ENCODE measurements at regions not wholly inside any gene's neighbourhood (a gene's known extent, or its start where the extent isn't known, plus 50 kb on each side); places are given as distances from the start of the nearest gene placed in this dataset.

- no peaks in the 10 kb centered on the region for H3K36me3 ChIP-seq (ENCODE audit: control insufficient read depth, insufficient read depth, low read length)
- no peak for DNase-seq
- H3K4me3 ChIP-seq (ENCODE audit: low read length): no peak overlapping the region
- WGBS (ENCODE audit: insufficient coverage, low lambda C conversion rate): no CpG with 5 or more reads among the region's 1 CpG
- H3K4me1 ChIP-seq (ENCODE audit: control insufficient read depth, insufficient read depth, low read length): no peaks in the 10 kb centered on the region
- no peak overlapping the region for H3K27ac ChIP-seq (ENCODE audit: low read length)
- no peaks in the 10 kb centered on the region for H3K27me3 ChIP-seq (ENCODE audit: control insufficient read depth, insufficient read depth, low read length)
- H3K9me3 ChIP-seq (ENCODE audit: control insufficient read depth, low read depth, low read length): no peaks in the 10 kb centered on the region
Observed at GRCh38 chr4:136032391-136032790, 1499.9 kb downstream of the PCDH18 start.

DNA sequence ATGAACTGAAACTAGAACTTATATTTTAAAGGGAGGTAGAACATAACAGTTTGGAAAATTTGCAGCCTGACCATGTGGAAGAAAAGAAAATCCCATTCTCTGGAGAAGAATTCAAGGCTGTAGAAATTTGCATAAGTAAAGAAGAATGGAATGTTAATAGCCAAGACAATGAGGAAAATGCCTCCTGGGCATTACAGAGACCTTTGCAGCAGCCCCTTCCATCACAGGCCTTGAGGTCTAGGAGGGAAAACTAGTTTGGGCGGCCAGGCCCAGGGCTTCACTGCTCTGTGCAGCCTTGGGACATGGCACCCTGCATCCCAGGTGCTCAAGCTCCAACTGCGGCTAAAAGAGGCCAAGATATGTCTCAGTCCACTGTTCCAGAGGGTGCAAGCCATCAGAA is 1506.8 kb downstream of the PCDH18 start:
- no peaks in the 10 kb centered on the region for H3K27me3 ChIP-seq (ENCODE audit: control insufficient read depth, insufficient read depth, low read length)
- H3K36me3 ChIP-seq (ENCODE audit: control insufficient read depth, insufficient read depth, low read length): no peaks in the 10 kb centered on the region
- H3K4me1 ChIP-seq (ENCODE audit: control insufficient read depth, insufficient read depth, low read length): no peaks in the 10 kb centered on the region
- H3K9me3 ChIP-seq (ENCODE audit: control insufficient read depth, low read depth, low read length): no peaks in the 10 kb centered on the region
- no peak overlapping the region for H3K4me3 ChIP-seq (ENCODE audit: low read length)
- H3K27ac ChIP-seq (ENCODE audit: low read length): no peak overlapping the region
- DNase-seq: no peak
- WGBS (ENCODE audit: insufficient coverage, low lambda C conversion rate): no CpG with 5 or more reads among the region's 2 CpGs

GRCh38 chr4:136017556-136017955 is 1514.7 kb downstream of the PCDH18 start:
- Histone ChIP-seq H3K4me1 (ENCODE audit: control insufficient read depth, insufficient read depth, low read length) (no peaks in the 10 kb centered on the region), H3K27me3 (ENCODE audit: control insufficient read depth, insufficient read depth, low read length) (no peaks in the 10 kb centered on the region), H3K9me3 (ENCODE audit: control insufficient read depth, low read depth, low read length) (no peaks in the 10 kb centered on the region), H3K4me3 (ENCODE audit: low read length) (no peak overlapping the region), H3K36me3 (ENCODE audit: control insufficient read depth, insufficient read depth, low read length) (no peaks in the 10 kb centered on the region), H3K27ac (ENCODE audit: low read length) (no peak overlapping the region)
- no peak for DNase-seq

DNA sequence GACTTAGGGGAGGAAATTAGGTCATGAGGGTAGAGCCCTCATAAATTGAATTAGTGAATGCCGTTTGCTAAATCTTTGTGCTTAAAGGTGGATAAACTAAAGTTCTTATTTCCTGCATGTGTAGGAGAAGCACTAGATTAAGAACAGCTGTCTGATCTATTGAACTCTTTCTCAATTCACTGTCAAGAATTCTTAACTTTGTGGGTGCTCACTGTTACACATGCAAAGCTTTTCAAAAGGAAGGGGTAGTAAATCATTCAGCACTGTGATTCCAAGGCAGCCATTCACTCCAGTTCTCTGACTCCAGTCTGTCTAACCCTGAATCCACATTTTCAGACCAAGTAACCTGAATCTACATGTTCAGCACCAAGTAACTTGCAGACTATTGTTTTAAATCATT is 1520.1 kb downstream of the PCDH18 start:
- Histone ChIP-seq H3K9me3 (ENCODE audit: control insufficient read depth, low read depth, low read length) (peaks cover 5% of the 10 kb centered on the region), H3K36me3 (ENCODE audit: control insufficient read depth, insufficient read depth, low read length) (no peaks in the 10 kb centered on the region), H3K27me3 (ENCODE audit: control insufficient read depth, insufficient read depth, low read length) (no peaks in the 10 kb centered on the region), H3K4me3 (ENCODE audit: low read length) (no peak overlapping the region), H3K27ac (ENCODE audit: low read length) (no peak overlapping the region), H3K4me1 (ENCODE audit: control insufficient read depth, insufficient read depth, low read length) (no peaks in the 10 kb centered on the region)
- WGBS (ENCODE audit: insufficient coverage, low lambda C conversion rate): no CpG with 5 or more reads among the region's 1 CpG
- no peak for DNase-seq

DNA sequence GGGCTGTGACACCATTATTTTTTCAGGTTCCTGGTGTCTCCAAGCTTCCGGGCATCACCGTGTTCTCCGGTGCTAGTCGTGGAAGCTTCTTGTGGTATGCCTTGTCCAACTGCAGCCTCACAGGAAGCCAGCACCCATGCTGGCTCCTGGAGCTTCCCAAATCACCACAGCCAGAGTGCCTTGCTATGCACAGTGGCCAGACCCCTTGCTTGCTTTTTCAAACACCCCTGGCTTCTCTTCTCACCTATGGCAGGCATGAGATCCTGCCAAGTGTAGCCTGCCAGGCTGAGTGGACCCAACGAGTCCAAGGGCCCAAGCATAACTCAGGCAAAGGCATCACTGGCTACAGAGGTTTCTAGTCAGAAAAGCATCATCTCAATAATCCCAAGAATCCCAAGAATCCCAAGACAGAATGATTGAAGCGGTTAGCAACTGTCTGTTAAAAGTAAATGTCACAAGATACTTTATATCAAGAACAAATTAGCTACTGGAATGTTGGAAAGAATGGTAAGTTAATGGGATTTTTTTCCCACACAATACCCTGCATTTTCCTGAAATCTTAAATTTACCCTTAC is 1522.9 kb downstream of the PCDH18 start:
- no peaks in the 10 kb centered on the region for H3K4me1 ChIP-seq (ENCODE audit: control insufficient read depth, insufficient read depth, low read length)
- peaks cover 5% of the 10 kb centered on the region for H3K9me3 ChIP-seq (ENCODE audit: control insufficient read depth, low read depth, low read length)
- no peaks in the 10 kb centered on the region for H3K36me3 ChIP-seq (ENCODE audit: control insufficient read depth, insufficient read depth, low read length)
- DNase-seq: no peak
- H3K4me3 ChIP-seq (ENCODE audit: low read length): no peak overlapping the region
- no CpG with 5 or more reads among the region's 6 CpGs for WGBS (ENCODE audit: insufficient coverage, low lambda C conversion rate)
- no peaks in the 10 kb centered on the region for H3K27me3 ChIP-seq (ENCODE audit: control insufficient read depth, insufficient read depth, low read length)
- H3K27ac ChIP-seq (ENCODE audit: low read length): no peak overlapping the region

GRCh38 chr4:136007991-136008390 is 1524.3 kb downstream of the PCDH18 start:
- Histone ChIP-seq H3K9me3 (ENCODE audit: control insufficient read depth, low read depth, low read length) (peaks cover 5% of the 10 kb centered on the region), H3K4me1 (ENCODE audit: control insufficient read depth, insufficient read depth, low read length) (no peaks in the 10 kb centered on the region), H3K27ac (ENCODE audit: low read length) (no peak overlapping the region), H3K36me3 (ENCODE audit: control insufficient read depth, insufficient read depth, low read length) (no peaks in the 10 kb centered on the region), H3K4me3 (ENCODE audit: low read length) (no peak overlapping the region), H3K27me3 (ENCODE audit: control insufficient read depth, insufficient read depth, low read length) (no peaks in the 10 kb centered on the region)
- no peak for DNase-seq
- WGBS (ENCODE audit: insufficient coverage, low lambda C conversion rate): no CpG with 5 or more reads among the region's 4 CpGs

DNA sequence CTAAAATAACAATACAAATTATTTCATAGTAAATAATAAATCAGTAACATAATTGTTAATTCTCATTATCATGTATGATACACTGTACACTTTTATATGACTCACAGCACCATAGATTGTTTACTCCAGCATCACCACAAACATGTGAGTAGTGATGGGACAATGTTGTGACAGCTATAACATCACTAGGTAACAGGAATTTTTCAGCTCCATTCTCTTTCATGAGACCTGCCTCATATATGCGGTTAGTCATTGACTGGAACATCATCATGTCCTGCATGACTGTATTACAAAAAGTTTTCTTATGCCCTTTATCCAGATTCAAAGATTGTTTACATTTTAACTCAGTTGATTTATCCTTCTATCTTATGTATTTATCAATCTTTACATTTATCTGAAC is 1530.0 kb downstream of the PCDH18 start:
- no peak for DNase-seq
- H3K4me3 ChIP-seq (ENCODE audit: low read length): no peak overlapping the region
- H3K27me3 ChIP-seq (ENCODE audit: control insufficient read depth, insufficient read depth, low read length): no peaks in the 10 kb centered on the region
- no CpG with 5 or more reads among the region's 1 CpG for WGBS (ENCODE audit: insufficient coverage, low lambda C conversion rate)
- no peaks in the 10 kb centered on the region for H3K9me3 ChIP-seq (ENCODE audit: control insufficient read depth, low read depth, low read length)
- H3K27ac ChIP-seq (ENCODE audit: low read length): no peak overlapping the region
- no peaks in the 10 kb centered on the region for H3K4me1 ChIP-seq (ENCODE audit: control insufficient read depth, insufficient read depth, low read length)
- H3K36me3 ChIP-seq (ENCODE audit: control insufficient read depth, insufficient read depth, low read length): no peaks in the 10 kb centered on the region

GRCh38 chr4:136001791-136002190 is 1530.5 kb downstream of the PCDH18 start:
- Histone ChIP-seq H3K36me3 (ENCODE audit: control insufficient read depth, insufficient read depth, low read length) (no peaks in the 10 kb centered on the region), H3K9me3 (ENCODE audit: control insufficient read depth, low read depth, low read length) (no peaks in the 10 kb centered on the region), H3K27ac (ENCODE audit: low read length) (no peak overlapping the region), H3K27me3 (ENCODE audit: control insufficient read depth, insufficient read depth, low read length) (no peaks in the 10 kb centered on the region), H3K4me3 (ENCODE audit: low read length) (no peak overlapping the region), H3K4me1 (ENCODE audit: control insufficient read depth, insufficient read depth, low read length) (no peaks in the 10 kb centered on the region)
- no peak for DNase-seq
- WGBS (ENCODE audit: insufficient coverage, low lambda C conversion rate): 100% methylated on average over 1 of the region's 2 CpGs

GRCh38 chr4:136000246-136000645 is 1532.0 kb downstream of the PCDH18 start:
- H3K27ac ChIP-seq (ENCODE audit: low read length): no peak overlapping the region
- 60% methylated on average over 1 of the region's 1 CpG for WGBS (ENCODE audit: insufficient coverage, low lambda C conversion rate)
- H3K27me3 ChIP-seq (ENCODE audit: control insufficient read depth, insufficient read depth, low read length): no peaks in the 10 kb centered on the region
- no peaks in the 10 kb centered on the region for H3K9me3 ChIP-seq (ENCODE audit: control insufficient read depth, low read depth, low read length)
- no peaks in the 10 kb centered on the region for H3K4me1 ChIP-seq (ENCODE audit: control insufficient read depth, insufficient read depth, low read length)
- DNase-seq: no peak
- H3K4me3 ChIP-seq (ENCODE audit: low read length): no peak overlapping the region
- no peaks in the 10 kb centered on the region for H3K36me3 ChIP-seq (ENCODE audit: control insufficient read depth, insufficient read depth, low read length)

DNA sequence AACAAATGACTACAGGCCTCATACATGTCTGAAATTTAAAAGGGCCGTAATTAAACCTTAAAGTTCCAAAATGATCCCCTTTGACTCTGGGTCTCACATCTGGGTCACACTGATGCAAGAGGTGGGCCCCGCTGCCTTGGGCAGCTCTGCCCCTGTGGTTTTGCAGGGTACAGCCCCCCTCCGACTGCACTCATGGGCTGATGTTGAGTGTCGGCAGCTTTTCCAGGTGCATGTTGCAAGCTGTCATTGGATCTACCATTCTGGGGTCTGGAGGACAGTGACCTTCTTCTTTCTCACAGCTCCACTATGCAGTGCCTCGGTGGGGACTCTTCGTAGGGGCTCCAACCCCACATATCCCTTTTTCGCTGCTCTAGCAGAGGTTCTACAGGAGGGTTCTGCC is 1537.9 kb downstream of the PCDH18 start:
- no peaks in the 10 kb centered on the region for H3K27me3 ChIP-seq (ENCODE audit: control insufficient read depth, insufficient read depth, low read length)
- H3K4me1 ChIP-seq (ENCODE audit: control insufficient read depth, insufficient read depth, low read length): no peaks in the 10 kb centered on the region
- H3K27ac ChIP-seq (ENCODE audit: low read length): no peak overlapping the region
- no peak overlapping the region for H3K4me3 ChIP-seq (ENCODE audit: low read length)
- H3K36me3 ChIP-seq (ENCODE audit: control insufficient read depth, insufficient read depth, low read length): no peaks in the 10 kb centered on the region
- no peak for DNase-seq
- no peaks in the 10 kb centered on the region for H3K9me3 ChIP-seq (ENCODE audit: control insufficient read depth, low read depth, low read length)
- WGBS (ENCODE audit: insufficient coverage, low lambda C conversion rate): 100% methylated on average over 1 of the region's 7 CpGs

GRCh38 chr4:135976860-135977259 is 1555.4 kb downstream of the PCDH18 start:
- H3K36me3 ChIP-seq (ENCODE audit: control insufficient read depth, insufficient read depth, low read length): no peaks in the 10 kb centered on the region
- no peak overlapping the region for H3K27ac ChIP-seq (ENCODE audit: low read length)
- no peaks in the 10 kb centered on the region for H3K4me1 ChIP-seq (ENCODE audit: control insufficient read depth, insufficient read depth, low read length)
- H3K9me3 ChIP-seq (ENCODE audit: control insufficient read depth, low read depth, low read length): no peaks in the 10 kb centered on the region
- no peak for DNase-seq
- no peak overlapping the region for H3K4me3 ChIP-seq (ENCODE audit: low read length)
- no peaks in the 10 kb centered on the region for H3K27me3 ChIP-seq (ENCODE audit: control insufficient read depth, insufficient read depth, low read length)
